ENCODE measurements at regions not wholly inside any gene's neighbourhood (a gene's known extent, or its start where the extent isn't known, plus 50 kb on each side); places are given as distances from the start of the nearest gene placed in this dataset.

GRCh38 chr2:157125685-157126084 lies 131.8 kb upstream of the GALNT5 start:
- H3K4me1 ChIP-seq = no peaks in the 10 kb centered on the region
- TF ChIP-seq POLR2AphosphoS5 (IDR thresholded peaks at IDR 0.05) = no peak
- no peak for TF ChIP-seq EP300 (IDR thresholded peaks at IDR 0.05)
- TF ChIP-seq POLR2A (IDR thresholded peaks at IDR 0.05) = no peak
- TF ChIP-seq CTCF (IDR thresholded peaks at IDR 0.05) = no peak
- intact Hi-C loops (cut with DNase I) = no loop called here

DNA sequence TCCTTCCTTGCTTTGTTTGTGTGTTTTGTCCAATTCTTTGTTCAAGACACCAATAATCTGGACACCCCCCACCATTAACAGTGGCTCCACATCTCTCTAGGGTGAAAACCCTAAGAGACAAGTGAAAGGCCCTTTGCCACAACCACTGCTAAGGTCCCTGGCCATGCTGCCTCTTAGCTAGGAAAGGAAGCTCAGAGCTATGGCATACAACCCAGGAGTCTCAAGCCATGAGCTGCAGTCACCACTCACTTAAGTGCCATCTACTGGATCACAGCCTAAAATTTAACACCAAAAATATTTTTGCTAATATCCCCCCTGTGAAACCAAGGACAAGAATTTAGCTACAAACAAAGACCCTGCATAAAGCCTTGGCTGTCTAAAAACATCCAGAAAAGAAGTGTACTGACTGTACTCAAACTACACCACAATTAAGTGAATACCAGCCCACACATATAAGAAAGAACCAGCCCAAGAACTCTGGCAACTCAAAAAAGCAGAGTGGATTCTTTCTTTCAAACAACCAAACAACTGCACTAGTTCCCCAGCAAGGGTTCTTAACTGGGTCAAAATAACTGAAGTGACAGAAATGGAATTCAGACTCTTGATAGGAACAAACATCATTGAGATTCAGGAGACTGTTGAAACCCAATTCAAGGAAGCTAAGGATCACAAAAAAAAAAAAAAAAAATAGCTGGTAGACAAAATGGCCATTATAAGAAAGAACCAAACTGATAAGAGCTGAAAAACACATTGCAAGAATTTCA lies 130.1 kb upstream of the GALNT5 start:
- Histone ChIP-seq H3K4me3 (no peak overlapping the region), H3K36me3 (no peaks in the 10 kb centered on the region), H3K9me3 (no peaks in the 10 kb centered on the region), H3K27me3 (no peaks in the 10 kb centered on the region), H3K4me1 (no peaks in the 10 kb centered on the region), H3K27ac (no peak overlapping the region)
- TF ChIP-seq POLR2AphosphoS5 (IDR thresholded peaks at IDR 0.05) (no peak), CTCF (IDR thresholded peaks at IDR 0.05) (no peak), EP300 (IDR thresholded peaks at IDR 0.05) (no peak), POLR2A (IDR thresholded peaks at IDR 0.05) (no peak)
- DNase-seq = no peak
- intact Hi-C loops (cut with DNase I) = no loop called here

More at GRCh38 chr2:157125685-157126084, 131.8 kb upstream of the GALNT5 start:
- Histone ChIP-seq H3K9me3 (no peaks in the 10 kb centered on the region), H3K4me3 (no peak overlapping the region), H3K27me3 (no peaks in the 10 kb centered on the region), H3K27ac (no peak overlapping the region), H3K36me3 (no peaks in the 10 kb centered on the region)
- 67 to 84% methylated on average over 1 of the region's 1 CpG for WGBS, 2 donors
- DNase-seq = no peak

DNA sequence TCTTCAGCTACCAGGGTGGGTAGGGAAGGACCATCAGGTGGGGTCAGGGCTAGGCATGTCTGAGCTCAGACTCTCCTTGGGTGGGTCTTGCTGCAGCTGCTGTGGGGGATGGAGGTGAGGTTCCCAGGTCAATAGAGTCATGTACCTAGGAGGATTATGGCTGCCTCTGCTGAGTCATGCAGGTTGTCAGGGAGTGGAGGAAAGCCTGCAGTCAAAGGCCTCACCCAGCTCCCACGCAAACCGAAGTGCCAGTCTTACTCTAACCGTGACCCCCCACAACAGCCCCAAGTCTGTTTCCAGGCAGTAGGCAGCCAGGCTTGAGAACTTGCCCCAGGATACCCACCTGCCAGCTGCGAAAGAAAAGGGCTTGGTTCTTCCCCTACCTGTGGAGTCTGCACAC lies 113.6 kb upstream of the GALNT5 start:
- TF ChIP-seq POLR2A (IDR thresholded peaks at IDR 0.05) (no peak), EP300 (IDR thresholded peaks at IDR 0.05) (no peak), POLR2AphosphoS5 (IDR thresholded peaks at IDR 0.05) (no peak), CTCF (IDR thresholded peaks at IDR 0.05) (no peak)
- H3K4me3 ChIP-seq = no peak overlapping the region
- H3K27ac ChIP-seq = no peak overlapping the region
- 91 to 93% methylated on average over 4 of the region's 4 CpGs for WGBS, 2 donors
- no peaks in the 10 kb centered on the region for H3K4me1 ChIP-seq
- H3K27me3 ChIP-seq = no peaks in the 10 kb centered on the region
- no peak for DNase-seq
- intact Hi-C loops (cut with DNase I) = no loop called here
- no peaks in the 10 kb centered on the region for H3K9me3 ChIP-seq
- no peaks in the 10 kb centered on the region for H3K36me3 ChIP-seq

- Histone ChIP-seq H3K36me3 (no peaks in the 10 kb centered on the region), H3K4me1 (no peaks in the 10 kb centered on the region), H3K4me3 (no peak overlapping the region), H3K27me3 (no peaks in the 10 kb centered on the region), H3K9me3 (no peaks in the 10 kb centered on the region), H3K27ac (no peak overlapping the region)
- intact Hi-C loops (cut with DNase I) = no loop called here
- DNase-seq = no peak
- TF ChIP-seq CTCF (IDR thresholded peaks at IDR 0.05) (no peak), POLR2AphosphoS5 (IDR thresholded peaks at IDR 0.05) (no peak)
- 13 to 38% methylated on average over 2 of the region's 2 CpGs for WGBS, 2 donors
These were observed 108.2 kb upstream of the GALNT5 start for GRCh38 chr2:157149270-157149669.

GRCh38 chr2:157150747-157151146 lies 106.8 kb upstream of the GALNT5 start:
- DNase-seq = no peak
- 7 to 50% methylated on average over 3 of the region's 3 CpGs for WGBS, 2 donors

More at GRCh38 chr2:157150747-157151146, 106.8 kb upstream of the GALNT5 start:
- Histone ChIP-seq H3K4me1 (no peaks in the 10 kb centered on the region), H3K9me3 (no peaks in the 10 kb centered on the region), H3K27ac (no peak overlapping the region), H3K4me3 (no peak overlapping the region), H3K27me3 (no peaks in the 10 kb centered on the region), H3K36me3 (no peaks in the 10 kb centered on the region)
- TF ChIP-seq CTCF (IDR thresholded peaks at IDR 0.05) (no peak), POLR2A (IDR thresholded peaks at IDR 0.05) (no peak), POLR2AphosphoS5 (IDR thresholded peaks at IDR 0.05) (no peak), EP300 (IDR thresholded peaks at IDR 0.05) (no peak)
- intact Hi-C loops (cut with DNase I) = no loop called here

Data from sigmoid colon (tissue), 6 donors.